Right hindlimb (tissue), 1 donor: ENCODE measurements at regions not wholly inside any gene's neighbourhood (a gene's known extent, or its start where the extent isn't known, plus 50 kb on each side); places are given as distances from the start of the nearest gene placed in this dataset.
"Not testable (repeated sequence)": the region's sequence is repeated elsewhere in the genome, so short reads cannot be mapped to it uniquely, and the experiment has no call there.

Source experiments
- DNase-seq: peaks from one replicate; pipeline ENCODE4 v3.0.0-alpha.2; 2018

- DNase-seq = no peak
Observed at GRCh38 chr1:213598263-213598662, 389.5 kb upstream of the PROX1 start.

GRCh38 chr1:213600879-213601278 lies 386.9 kb upstream of the PROX1 start:
- DNase-seq = no peak

- not testable (repeated sequence) for DNase-seq
Observed at GRCh38 chr1:213601705-213602104, 386.1 kb upstream of the PROX1 start.

- no peak for DNase-seq
Observed at GRCh38 chr1:213602796-213603486, 384.8 kb upstream of the PROX1 start.

GRCh38 chr1:213604477-213604876 lies 383.3 kb upstream of the PROX1 start:
- no peak for DNase-seq

GRCh38 chr1:213605732-213606131 lies 382.0 kb upstream of the PROX1 start:
- DNase-seq = no peak

GRCh38 chr1:213606252-213606820 lies 381.4 kb upstream of the PROX1 start:
- no peak for DNase-seq

- no peak for DNase-seq
Observed at GRCh38 chr1:213613549-213613948, 374.2 kb upstream of the PROX1 start.

- DNase-seq = no peak
Observed at GRCh38 chr1:213615226-213615916, 372.4 kb upstream of the PROX1 start.

- no peak for DNase-seq
Observed at GRCh38 chr1:213617133-213617532, 370.6 kb upstream of the PROX1 start.

- DNase-seq = no peak
Observed at GRCh38 chr1:213618094-213618493, 369.7 kb upstream of the PROX1 start.

GRCh38 chr1:213619026-213619425 lies 368.7 kb upstream of the PROX1 start:
- DNase-seq = no peak

- no peak for DNase-seq
Observed at GRCh38 chr1:213621077-213621476, 366.7 kb upstream of the PROX1 start.

GRCh38 chr1:213622365-213623063 lies 365.3 kb upstream of the PROX1 start:
- peak; percentile 35 for DNase-seq

GRCh38 chr1:213623064-213623581 lies 364.6 kb upstream of the PROX1 start:
- DNase-seq = no peak

GRCh38 chr1:213623862-213624261 lies 363.9 kb upstream of the PROX1 start:
- no peak for DNase-seq

- DNase-seq = not testable (repeated sequence)
Observed at GRCh38 chr1:213636778-213637177, 351.0 kb upstream of the PROX1 start.

GRCh38 chr1:213641312-213641711 lies 346.5 kb upstream of the PROX1 start:
- no peak for DNase-seq

GRCh38 chr1:213643360-213643759 lies 344.4 kb upstream of the PROX1 start:
- DNase-seq = no peak

GRCh38 chr1:213647864-213648650 lies 339.7 kb upstream of the PROX1 start:
- DNase-seq = no peak

- no peak for DNase-seq
Observed at GRCh38 chr1:213649373-213649772, 338.4 kb upstream of the PROX1 start.

GRCh38 chr1:213650603-213651002 lies 337.2 kb upstream of the PROX1 start:
- DNase-seq = no peak

- no peak for DNase-seq
Observed at GRCh38 chr1:213651077-213651476, 336.7 kb upstream of the PROX1 start.
